Smooth muscle cell of the brain vasculature (primary cell): ENCODE measurements at regions not wholly inside any gene's neighbourhood (a gene's known extent, or its start where the extent isn't known, plus 50 kb on each side); places are given as distances from the start of the nearest gene placed in this dataset.

Experiments used
- DNase-seq: peaks from one replicate; pipeline ENCODE4 v3.0.0-alpha.2; 2012; ENCODE audit warnings: low read depth, low spot score

DNA sequence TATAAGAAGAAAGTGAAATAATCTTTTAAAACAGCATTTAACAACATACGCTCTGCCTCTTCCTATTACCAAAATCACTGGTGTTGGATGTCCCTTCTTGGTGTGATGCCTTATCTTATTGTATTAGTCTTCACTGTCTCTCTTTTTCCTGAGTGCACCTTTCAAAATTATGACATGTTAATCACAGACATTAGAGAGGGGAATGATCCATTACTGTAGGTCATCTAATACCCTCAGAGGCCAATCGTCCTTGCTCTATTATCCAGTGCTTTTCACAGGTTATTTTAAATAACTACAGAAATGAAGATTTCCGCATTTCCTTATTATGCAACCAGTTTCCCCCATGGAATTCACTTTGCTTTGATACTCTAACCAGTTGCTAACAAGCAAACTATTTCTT is 1292.7 kb downstream of the MAT2B start:
- no peak for DNase-seq

DNA sequence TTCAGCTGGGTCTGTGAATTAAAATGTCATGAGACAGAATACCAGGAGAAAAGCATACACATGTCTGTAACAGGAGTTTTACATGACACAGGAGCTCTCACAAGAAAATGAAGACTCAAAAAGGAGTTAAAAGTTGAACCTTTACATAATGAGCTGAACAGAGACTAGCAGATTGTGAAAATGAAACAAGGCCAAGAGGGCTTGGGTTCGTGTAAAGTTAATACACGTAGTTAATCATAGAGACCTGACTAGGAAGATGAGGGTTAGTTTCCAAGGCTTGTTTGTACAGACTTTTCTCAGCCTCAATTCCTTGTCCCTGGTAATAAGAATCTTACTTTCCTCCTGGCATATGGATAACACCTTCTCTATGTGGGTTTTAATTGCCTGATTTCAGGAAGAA is 1294.0 kb downstream of the MAT2B start:
- no peak for DNase-seq

DNA sequence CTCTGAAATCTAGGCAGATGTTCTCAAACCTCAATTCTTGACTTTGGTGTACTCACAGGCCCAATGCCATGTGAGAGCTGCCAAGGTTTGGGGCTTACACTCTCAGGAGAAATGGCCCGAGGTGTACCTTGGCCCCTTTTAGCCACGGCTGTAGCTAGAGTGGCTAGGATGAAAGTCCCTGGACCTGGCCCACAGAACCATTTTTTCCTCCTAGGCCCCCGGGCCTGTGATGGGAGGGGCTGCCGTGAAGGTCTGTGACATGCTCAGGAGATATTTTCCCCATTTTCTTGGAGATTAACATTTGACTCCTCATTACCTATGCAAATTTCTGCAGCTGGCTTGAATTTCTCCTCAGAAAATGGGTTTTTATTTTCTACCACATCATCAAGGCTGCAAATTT is 1296.5 kb downstream of the MAT2B start:
- no peak for DNase-seq

DNA sequence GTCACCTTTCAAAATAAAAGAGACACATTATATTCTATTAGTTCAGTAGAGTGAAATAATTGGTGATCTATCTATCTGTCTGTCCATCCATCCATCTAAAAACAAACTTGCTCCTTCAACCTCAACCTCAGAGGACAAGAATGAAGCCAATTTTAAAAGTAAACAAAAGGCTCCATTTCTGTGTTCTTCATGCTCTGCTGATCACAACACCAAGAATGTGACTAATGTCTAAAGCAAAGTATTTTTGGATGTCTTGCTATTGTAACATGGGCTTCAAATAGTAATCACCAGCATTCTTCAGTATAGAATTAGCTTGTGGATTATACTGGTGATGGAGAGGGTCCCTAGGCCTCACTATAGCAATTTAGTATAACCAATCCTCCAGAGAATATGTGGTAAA is 1304.4 kb downstream of the MAT2B start:
- DNase-seq = no peak

DNA sequence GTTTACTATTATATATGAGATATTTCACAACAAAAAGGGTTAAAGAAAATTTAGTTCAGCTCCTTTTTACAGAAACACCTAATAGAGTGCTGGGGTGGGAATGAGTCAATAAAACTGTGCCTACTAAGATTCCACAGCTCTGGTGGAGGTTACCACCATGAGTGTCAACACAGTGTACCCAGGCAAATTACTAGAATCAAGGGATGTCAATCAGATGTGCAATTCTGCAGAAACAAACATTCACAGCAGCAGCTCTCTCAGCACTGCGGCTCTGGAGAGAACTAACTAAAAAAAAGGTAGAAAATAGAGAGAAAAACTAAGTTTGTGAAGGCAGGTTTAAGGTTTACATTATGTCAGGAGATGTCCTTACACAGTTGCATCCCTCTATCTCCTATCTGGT is 1313.0 kb downstream of the MAT2B start:
- no peak for DNase-seq

DNA sequence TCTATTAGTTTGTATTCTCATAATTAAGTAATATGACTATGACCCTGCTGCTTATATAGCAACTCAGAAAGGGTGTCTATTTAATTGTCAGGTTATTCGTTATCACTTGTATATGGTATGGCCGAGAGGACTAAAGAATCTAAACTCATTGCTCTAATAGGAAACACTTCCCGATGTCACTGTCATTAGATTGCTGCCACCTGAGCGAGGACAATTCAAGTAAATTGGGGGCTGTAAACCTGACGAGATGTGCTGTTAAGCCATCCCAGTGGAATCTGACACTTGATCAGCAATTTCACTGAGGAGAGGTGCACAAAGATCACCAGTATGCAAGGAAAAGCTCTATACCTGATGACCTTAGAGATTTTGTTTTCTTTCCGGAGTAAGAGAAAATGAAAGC is 1319.3 kb downstream of the MAT2B start:
- DNase-seq = no peak

DNA sequence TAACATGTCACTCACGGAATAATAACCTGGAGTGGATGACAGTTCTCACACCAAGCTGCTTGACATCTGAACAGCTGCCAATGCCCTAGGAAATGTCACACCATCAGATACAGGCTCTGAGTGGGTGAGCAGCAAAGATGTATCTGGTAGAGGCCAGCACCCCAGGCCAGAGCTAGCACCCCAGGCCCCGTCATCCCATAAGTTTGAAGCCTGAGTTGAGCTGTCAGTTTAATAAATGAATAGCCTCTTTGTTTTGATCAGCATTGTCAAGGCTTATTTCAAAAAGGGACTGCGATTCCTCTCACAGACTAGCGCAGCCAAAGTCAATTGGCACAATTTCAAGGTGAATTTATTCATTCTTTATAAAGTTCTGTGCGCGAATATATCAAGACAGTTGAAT is 1327.1 kb downstream of the MAT2B start:
- no peak for DNase-seq

DNA sequence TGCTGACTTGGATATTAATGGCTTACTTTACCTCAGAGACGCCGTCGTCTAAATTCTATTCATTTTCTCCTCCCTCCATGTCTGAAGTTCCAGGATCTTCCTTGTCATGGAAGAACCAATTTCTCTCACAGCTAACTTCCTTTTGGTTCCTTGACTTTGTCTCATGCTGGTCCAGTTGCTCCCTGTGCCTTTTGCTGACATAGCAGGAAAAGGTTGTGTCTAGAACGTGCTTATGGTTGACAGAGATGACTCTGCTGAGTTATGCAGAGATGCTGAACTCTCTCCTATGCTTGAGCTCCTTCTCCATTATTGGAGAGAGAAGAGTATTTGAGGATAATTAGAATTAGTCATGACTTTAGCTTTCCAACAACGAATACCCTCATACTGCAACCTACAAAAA is 1338.9 kb downstream of the MAT2B start:
- DNase-seq = no peak

DNA sequence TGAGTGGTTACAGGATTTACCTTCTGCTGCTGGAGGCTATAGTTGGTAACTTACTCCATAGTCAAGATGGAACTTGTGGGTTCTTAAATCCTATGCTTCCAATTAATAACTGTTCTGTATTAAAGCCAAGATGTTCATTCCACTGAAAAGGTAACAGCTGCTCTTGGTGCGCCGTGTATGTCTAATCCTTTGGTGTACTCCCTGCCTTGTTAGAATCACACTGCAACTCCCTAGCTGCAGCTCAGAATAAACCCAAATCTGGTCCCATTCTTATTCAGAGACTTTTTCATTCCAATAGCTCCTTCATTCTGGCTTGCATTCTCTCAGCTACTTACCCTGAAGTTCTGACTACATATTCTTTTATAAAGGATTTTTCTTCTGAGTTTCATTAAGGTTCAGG is 1355.5 kb downstream of the MAT2B start:
- DNase-seq = no peak

DNA sequence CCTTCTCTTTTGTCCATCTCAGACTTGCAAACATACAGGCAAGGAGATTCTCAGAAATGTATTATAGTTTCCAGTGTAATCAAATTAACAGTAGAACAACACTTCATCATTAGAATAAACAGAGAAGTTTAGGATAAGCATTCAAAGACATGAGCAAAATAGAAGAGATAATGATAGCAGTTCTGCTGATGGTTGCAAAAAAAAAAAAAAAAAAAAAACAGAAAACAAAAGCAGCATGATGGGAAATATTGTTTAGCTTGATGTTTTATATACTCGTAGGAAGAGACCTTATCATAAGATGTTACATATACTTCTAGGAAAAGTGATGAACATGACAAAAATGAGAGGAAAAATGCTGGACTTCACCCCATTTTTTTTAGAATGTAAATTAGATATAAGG is 1356.2 kb downstream of the MAT2B start:
- no peak for DNase-seq

DNA sequence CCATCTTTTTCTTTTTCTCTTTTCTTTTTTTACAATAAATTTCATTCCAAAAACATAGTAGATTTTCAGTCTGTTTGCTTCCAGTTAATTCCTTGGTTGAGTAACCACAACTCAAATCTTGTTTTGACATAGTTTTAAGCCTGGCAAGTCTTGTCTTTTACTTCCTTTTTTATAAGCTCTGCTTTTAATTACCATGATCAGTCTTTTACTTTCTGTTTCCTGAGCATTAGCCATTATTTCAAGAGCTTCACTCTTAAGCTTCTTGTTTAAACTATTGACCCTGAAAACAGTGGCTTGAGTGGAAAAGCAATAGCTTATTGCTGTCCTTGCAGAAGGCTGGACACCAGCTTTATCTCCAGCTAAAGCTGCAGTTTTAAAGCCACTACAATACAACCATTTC is 1363.3 kb downstream of the MAT2B start:
- DNase-seq = no peak

DNA sequence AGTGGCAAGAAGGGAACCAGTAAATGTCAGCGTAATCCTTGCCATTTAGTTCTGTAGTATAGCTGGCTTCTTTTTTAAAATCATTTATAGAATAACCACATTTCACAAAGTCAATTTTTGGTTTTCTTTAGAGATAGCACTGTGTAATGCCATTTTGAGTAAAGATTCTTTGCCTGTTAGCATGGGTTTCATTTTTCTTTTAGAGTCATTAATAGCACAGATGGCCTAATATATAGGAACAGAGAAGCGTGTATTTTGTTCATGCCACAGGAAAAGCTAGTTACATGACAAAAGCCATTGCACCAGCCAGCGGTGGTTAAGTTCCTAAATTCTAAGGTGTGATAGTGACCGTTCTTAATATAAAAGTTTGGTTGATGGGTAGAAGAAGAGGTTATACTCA is 1363.9 kb downstream of the MAT2B start:
- DNase-seq = no peak

DNA sequence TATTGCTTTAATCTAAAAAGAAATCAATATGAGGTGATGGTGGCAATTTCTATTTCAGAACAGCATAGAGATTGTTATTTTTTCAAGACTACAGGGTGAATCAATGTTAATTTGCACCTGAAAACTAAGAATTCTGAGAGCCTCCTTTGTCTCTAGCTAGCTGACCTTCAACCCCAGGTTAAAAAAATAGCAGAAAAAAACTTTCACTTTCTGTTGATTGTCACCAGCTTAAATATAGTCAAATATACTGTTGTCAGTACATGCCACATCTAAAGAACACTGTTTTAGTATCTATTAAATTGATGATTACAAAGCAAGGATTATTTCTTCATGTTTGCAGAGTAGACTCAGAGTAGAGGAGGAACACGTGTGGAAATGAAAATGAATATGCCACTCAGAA is 1371.4 kb downstream of the MAT2B start:
- no peak for DNase-seq

DNA sequence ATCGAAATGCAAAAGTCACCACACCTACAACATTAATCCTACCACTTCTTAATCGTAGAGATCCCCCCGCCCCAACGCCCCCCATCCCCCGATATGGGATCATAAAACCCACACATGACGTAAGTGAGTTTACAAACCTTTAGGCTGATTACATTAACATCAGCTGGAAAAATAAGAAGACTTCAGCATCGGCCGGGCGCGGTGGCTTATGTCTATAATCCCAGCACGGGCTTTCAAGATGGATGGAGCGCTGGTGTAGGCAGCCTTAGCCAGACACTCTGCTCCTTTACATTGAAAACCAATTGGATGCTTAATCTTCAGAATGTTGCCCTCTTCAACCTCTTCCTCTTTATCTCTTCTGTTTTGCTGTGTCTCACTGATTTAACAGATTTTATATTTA is 1376.0 kb downstream of the MAT2B start:
- DNase-seq = no peak

DNA sequence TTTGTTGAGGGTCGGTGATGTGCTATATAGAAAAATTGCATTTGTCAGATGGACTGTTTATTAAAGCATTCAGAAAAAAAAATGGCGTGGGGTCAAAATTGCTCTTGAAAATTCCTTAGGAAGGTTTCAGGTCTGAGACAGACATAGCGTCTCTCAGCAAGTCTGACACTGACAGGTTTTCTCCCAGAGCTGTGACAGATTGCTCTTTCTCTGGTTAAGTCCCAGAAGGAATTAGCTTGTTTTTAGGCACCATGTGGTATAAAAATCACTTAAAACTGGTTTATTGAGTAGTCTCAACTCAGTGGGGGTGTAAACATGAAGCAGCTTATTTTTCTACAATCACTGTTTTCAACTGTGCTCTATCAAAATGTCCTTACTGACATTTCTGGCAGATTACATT is 1379.8 kb downstream of the MAT2B start:
- DNase-seq = no peak

DNA sequence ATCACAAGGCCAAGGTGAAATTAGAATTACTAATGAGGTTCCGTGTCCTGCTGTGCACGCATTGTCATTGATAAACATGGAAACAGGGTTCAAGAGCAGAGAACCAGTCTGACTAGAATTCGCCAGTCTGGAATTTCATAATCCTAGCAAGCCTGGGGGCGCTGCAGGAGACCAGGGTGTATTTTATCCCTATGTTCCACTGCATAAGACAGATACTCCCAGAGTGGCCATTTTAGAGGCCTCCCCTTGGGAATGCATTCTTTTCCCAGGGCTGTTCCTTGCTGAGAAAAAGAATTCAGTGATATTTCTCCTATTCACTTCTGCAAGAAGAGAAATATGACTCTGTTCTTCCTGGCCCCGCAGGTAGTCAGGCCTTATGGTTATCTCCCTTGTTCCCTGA is 1387.7 kb downstream of the MAT2B start:
- no peak for DNase-seq

DNA sequence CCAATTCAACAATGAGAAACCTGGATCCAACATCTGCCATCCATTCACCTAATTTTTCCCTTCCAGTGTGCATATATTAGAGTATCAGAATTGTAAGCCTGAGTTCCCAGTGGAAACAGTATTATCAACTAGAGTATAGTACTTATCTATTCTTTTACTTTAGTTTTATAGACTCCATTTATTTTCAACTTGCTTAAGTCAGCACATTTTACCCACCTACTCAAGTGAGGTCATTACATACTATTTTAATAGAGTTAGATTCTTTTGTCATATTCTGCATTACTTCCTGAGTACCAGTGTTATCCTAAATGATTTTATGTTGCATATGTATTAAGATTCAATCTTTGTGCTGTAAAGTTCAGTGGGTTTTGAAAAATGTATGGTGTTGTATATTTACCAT is 1393.3 kb downstream of the MAT2B start:
- DNase-seq = no peak

DNA sequence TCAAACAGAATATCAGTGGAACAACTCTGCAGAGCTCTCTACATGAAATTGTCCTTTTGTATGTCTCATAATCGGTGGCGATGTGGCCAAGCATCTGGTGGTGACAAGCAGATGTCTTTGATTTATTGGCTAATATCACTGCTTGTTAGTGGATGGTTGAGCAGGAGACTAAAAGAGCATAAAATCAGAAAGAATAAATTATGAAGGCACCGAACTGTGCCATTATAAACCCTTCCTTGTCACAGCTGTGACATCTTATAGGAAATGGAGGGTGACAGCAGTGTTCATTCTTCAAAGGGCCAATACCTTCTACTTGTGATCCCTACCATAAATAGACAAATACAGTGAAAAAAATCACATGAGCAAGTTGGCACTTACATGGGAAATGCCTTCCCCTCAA is 1404.3 kb downstream of the MAT2B start:
- no peak for DNase-seq

DNA sequence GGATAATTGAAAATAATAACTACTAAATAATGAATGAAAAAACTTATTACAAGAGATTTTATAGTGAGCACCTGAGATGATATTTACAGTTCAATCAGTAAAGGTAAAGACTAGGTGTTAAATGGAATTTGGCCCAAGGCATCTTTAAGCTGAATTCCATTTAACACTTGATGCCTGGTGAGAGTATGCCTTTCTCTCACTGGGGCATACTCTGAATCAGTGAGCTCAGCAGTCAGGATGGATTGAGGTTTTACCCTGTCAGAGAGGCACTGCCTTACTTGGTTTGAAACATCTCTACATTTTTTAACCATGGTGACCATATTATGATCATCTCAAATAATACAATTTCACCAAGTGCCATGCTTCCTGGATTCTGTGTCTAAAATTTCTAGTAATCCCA is 1416.3 kb downstream of the MAT2B start:
- DNase-seq = no peak

DNA sequence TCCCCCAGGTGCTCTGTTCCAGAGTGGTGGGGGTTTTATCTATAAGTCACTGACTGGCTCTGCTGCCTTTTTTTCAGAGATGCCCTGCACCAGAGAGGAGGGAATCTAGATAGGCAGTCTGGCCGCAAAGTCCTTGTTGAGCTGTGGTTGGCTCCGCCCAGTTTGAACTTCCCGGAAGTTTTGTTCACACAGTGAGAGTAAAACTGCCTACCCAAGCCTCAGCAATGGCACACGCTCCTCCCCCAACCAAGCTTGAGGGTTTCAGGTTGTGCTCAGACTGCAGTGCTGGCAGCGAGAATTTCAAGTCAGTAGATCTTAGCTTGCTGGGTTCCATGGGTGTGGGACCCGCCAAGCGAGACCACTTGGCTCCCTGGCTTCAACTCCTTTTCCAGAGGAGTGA is 1428.6 kb downstream of the MAT2B start:
- DNase-seq = no peak

DNA sequence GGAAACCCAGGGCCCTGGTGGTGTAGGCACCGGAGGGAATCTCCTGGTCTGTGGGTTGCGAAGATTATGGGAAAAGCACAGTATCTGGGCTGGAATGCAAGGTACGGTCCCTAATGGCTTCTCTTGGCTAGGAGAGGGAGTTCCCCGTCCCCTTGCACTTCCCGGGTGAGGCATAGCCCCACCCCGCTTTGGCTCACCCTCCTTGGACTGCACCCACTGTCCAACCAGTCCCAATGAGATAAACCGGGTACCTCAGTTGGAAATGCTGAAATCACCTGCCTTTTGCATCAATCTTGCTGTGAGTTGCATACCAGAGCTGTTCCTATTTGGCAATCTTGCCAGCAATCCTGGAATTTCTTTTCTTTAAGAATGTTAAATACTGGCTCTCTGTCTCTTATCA is 1429.1 kb downstream of the MAT2B start:
- DNase-seq = no peak

DNA sequence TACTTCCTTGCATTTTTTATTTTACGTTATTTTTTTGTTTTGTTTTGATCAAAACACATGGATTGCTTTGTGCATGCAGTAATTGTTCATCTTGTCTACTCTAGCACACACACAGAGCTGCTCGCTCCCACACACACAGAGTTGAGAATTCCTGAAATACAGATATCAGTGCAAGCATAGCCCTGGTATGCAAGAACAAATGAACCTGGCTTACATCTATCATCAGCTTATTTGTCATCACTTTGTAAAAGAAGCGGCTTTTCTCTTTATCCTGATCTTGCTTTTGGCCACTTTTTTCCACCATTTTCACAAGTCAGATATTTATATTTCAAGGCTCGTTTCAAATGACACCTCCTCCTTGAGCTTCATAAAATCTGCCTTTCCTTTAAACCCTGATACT is 1435.7 kb downstream of the MAT2B start:
- no peak for DNase-seq

DNA sequence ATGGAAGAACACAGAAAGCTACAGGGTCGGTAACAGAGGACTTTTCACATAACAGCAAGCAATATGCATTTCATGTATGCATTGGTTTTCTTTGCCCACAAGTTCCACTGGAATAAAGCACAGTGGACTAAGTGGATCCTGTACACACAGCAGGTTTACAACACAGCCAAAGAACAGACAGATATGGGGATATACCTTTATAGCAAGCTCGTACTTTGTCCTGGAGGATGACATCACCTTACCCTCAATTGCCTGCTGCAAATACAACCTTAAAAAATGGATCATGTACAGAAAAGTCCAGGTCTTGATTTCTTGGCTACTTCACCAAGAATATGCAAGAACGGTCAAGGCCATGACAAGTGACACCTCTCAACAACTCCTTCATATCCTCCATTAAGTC is 1445.5 kb downstream of the MAT2B start:
- DNase-seq = no peak

DNA sequence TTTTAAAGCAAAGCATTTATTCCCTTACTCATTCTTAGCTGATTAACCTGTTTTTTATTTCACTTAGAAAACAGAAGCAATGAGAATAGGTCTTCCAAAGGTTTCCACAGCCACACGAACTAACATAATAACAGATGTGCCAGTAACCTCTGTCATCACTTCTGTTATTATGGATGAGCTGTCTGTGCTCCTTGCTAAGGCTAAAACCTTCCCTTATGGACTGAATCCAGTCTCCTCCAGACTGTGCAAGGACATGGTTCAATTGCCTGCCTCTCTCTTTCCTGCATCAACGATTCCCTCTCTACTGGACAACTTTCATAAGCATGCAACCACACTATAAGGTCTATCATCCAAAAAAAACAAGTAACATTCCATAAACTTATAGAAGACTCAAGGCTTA is 1446.2 kb downstream of the MAT2B start:
- DNase-seq = no peak

DNA sequence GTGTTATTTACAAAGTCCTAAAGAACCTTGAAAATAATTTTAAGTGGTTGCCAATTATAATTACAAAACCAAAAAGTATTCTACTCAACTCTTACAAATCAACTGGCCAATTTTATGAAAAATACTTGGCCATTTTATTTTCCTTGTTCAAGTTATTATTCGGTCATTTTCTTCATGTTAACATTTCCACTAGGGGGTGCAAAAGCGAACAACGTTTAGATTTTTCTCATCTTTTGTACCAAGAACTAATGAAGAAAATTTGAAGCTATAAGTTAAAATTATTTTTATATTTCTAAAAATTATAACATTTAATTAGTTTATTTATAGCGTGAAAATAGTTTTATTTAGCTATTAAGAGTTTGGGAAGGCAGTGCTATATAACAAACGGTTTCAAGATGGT is 1453.3 kb downstream of the MAT2B start:
- no peak for DNase-seq
